GM21367 (cell line): ENCODE measurements at regions not wholly inside any gene's neighbourhood (a gene's known extent, or its start where the extent isn't known, plus 50 kb on each side); places are given as distances from the start of the nearest gene placed in this dataset.
"Not testable (repeated sequence)": the region's sequence is repeated elsewhere in the genome, so short reads cannot be mapped to it uniquely, and the experiment has no call there.

Experiments
- ATAC-seq: cut with Tn5 transposase; IDR thresholded peaks from one replicate; pipeline ENCODE4 v1.9.1; 2021; ENCODE audit not compliant: unreplicated experiment

GRCh38 chr2:17460371-17461086, 57.7 kb downstream of the RAD51AP2 start:
- ATAC-seq, result no peak

- ATAC-seq, result no peak
These were observed 62.9 kb downstream of the RAD51AP2 start for GRCh38 chr2:17455343-17455742.

- not testable (repeated sequence) for ATAC-seq
These were observed 72.0 kb downstream of the RAD51AP2 start for GRCh38 chr2:17446191-17446590.

- no peak for ATAC-seq
These were observed 72.5 kb downstream of the RAD51AP2 start for GRCh38 chr2:17445744-17446143.

GRCh38 chr2:17442334-17442733, 75.9 kb downstream of the RAD51AP2 start:
- no peak for ATAC-seq

- ATAC-seq, result no peak
These were observed 76.5 kb downstream of the RAD51AP2 start for GRCh38 chr2:17441790-17442189.

- no peak for ATAC-seq
These were observed 77.0 kb downstream of the RAD51AP2 start for GRCh38 chr2:17441055-17441771.

GRCh38 chr2:17430326-17430725, 87.9 kb downstream of the RAD51AP2 start:
- ATAC-seq, result no peak

GRCh38 chr2:17429130-17429529, 89.1 kb downstream of the RAD51AP2 start:
- ATAC-seq, result no peak

GRCh38 chr2:17427401-17427800, 90.8 kb downstream of the RAD51AP2 start:
- no peak for ATAC-seq

GRCh38 chr2:17426743-17427142, 91.5 kb downstream of the RAD51AP2 start:
- ATAC-seq, result no peak

GRCh38 chr2:17422061-17422460, 96.2 kb downstream of the RAD51AP2 start:
- ATAC-seq, result no peak

GRCh38 chr2:17416884-17417391, 101.3 kb downstream of the RAD51AP2 start:
- ATAC-seq, result no peak

GRCh38 chr2:17413036-17413435, 105.2 kb downstream of the RAD51AP2 start:
- no peak for ATAC-seq

GRCh38 chr2:17401096-17401495, 117.1 kb downstream of the RAD51AP2 start:
- ATAC-seq, result no peak

- ATAC-seq, result no peak
These were observed 119.5 kb downstream of the RAD51AP2 start for GRCh38 chr2:17398770-17399169.

- ATAC-seq, result no peak
These were observed 129.4 kb downstream of the RAD51AP2 start for GRCh38 chr2:17388798-17389197.

GRCh38 chr2:17387591-17387990, 130.6 kb downstream of the RAD51AP2 start:
- ATAC-seq, result no peak

- no peak for ATAC-seq
These were observed 131.5 kb downstream of the RAD51AP2 start for GRCh38 chr2:17386771-17387170.

GRCh38 chr2:17380003-17380402, 138.2 kb downstream of the RAD51AP2 start:
- ATAC-seq, result no peak

GRCh38 chr2:17375262-17375661, 143.0 kb downstream of the RAD51AP2 start:
- no peak for ATAC-seq

GRCh38 chr2:17373741-17374140, 144.5 kb downstream of the RAD51AP2 start:
- ATAC-seq, result no peak
